HG02678 (cell line): ENCODE measurements at regions not wholly inside any gene's neighbourhood (a gene's known extent, or its start where the extent isn't known, plus 50 kb on each side); places are given as distances from the start of the nearest gene placed in this dataset.

Source experiments
- ATAC-seq: cut with Tn5 transposase; IDR thresholded peaks from one replicate; pipeline ENCODE4 v1.9.1; 2021; ENCODE audit warnings: mild to moderate bottlenecking, moderate library complexity; ENCODE audit not compliant: unreplicated experiment

DNA sequence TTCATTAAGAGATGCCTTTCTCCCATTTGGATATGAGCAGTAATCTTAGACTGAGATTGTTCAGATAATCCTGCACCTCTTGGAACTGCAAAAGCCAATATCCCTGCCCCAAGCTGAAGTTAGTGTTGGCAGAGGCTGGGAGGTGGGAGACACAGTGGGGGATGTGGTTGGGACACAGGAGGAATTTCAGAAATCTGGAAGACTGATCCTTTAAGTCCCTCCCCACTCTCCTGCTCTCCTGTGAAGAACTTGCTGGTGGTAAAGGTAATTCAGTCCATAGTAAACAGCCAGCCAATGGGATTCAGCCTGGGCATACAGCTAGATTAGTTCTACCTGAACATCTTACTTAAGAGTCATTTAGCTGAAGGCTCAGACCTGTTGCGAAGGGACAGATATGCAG is 50.0 kb upstream of the TMEM178A start:
- ATAC-seq = no peak
